ENCODE measurements at regions not wholly inside any gene's neighbourhood (a gene's known extent, or its start where the extent isn't known, plus 50 kb on each side); places are given as distances from the start of the nearest gene placed in this dataset.

GRCh38 chr1:119565131-119565772, 58.2 kb downstream of the HSD3B1 start:
- H3K27me3 ChIP-seq (ENCODE audit: insufficient read depth, low read depth) = no peaks in the 10 kb centered on the region
- TF ChIP-seq CTCF (conservative IDR thresholded peaks at IDR 0.05) (no peak), EZH2 (IDR thresholded peaks at IDR 0.05; ENCODE audit: low read depth) (no peak)
- no peak overlapping the region for H3K27ac ChIP-seq
- DNase-seq = peak in 1 of 2 experiments; percentile 21
- H3K4me1 ChIP-seq (replicated peaks; ENCODE audit: insufficient read depth) = no peaks in the 10 kb centered on the region
- POLR2A ChIA-PET (ENCODE audit: unreplicated experiment) = no interaction called here
- no peak overlapping the region for H2AFZ ChIP-seq
- H3K36me3 ChIP-seq (ENCODE audit: low read depth) = no peaks in the 10 kb centered on the region
- intact Hi-C loops (cut with micrococcal nuclease; ENCODE audit: unreplicated experiment) = no loop called here
- CTCF ChIA-PET = no interaction called here
- no peaks in the 10 kb centered on the region for H3K9me3 ChIP-seq (ENCODE audit: insufficient read depth, low read depth)
- H3K79me2 ChIP-seq (ENCODE audit: low read depth) = no peaks in the 10 kb centered on the region
- H3K4me3 ChIP-seq = no peak overlapping the region
- H3F3A ChIP-seq (ENCODE audit: insufficient read depth, low read depth) = no peaks in the 10 kb centered on the region
- H3K9me2 ChIP-seq (ENCODE audit: insufficient read depth) = no peaks in the 10 kb centered on the region
- no peak overlapping the region for H3K4me2 ChIP-seq
- no peaks in the 10 kb centered on the region for H4K20me1 ChIP-seq (ENCODE audit: insufficient read depth)
- BruUV-seq (replicated peaks) = no TSS peak

GRCh38 chr1:119569095-119569494, 62.1 kb downstream of the HSD3B1 start:
- no peaks in the 10 kb centered on the region for H3K27me3 ChIP-seq (ENCODE audit: insufficient read depth, low read depth)
- no peak overlapping the region for H3K4me2 ChIP-seq
- no peaks in the 10 kb centered on the region for H4K20me1 ChIP-seq (ENCODE audit: insufficient read depth)
- no peaks in the 10 kb centered on the region for H3F3A ChIP-seq (ENCODE audit: insufficient read depth, low read depth)
- H3K4me1 ChIP-seq (replicated peaks; ENCODE audit: insufficient read depth) = no peaks in the 10 kb centered on the region
- no TSS peak for BruUV-seq (replicated peaks)
- H2AFZ ChIP-seq = no peak overlapping the region
- no peaks in the 10 kb centered on the region for H3K9me3 ChIP-seq (ENCODE audit: insufficient read depth, low read depth)
- TF ChIP-seq CTCF (conservative IDR thresholded peaks at IDR 0.05) = no peak
- no peak for TF ChIP-seq EZH2 (IDR thresholded peaks at IDR 0.05; ENCODE audit: low read depth)
- CTCF ChIA-PET = no interaction called here
- intact Hi-C loops (cut with micrococcal nuclease; ENCODE audit: unreplicated experiment) = no loop called here
- POLR2A ChIA-PET (ENCODE audit: unreplicated experiment) = no interaction called here
- H3K4me3 ChIP-seq = no peak overlapping the region
- H3K9me2 ChIP-seq (ENCODE audit: insufficient read depth) = no peaks in the 10 kb centered on the region
- no peak overlapping the region for H3K27ac ChIP-seq
- H3K36me3 ChIP-seq (ENCODE audit: low read depth) = no peaks in the 10 kb centered on the region
- no peak for DNase-seq
- H3K79me2 ChIP-seq (ENCODE audit: low read depth) = no peaks in the 10 kb centered on the region

Data from PC-9 (cell line).